SK-N-MC (cell line): ENCODE measurements at regions not wholly inside any gene's neighbourhood (a gene's known extent, or its start where the extent isn't known, plus 50 kb on each side); places are given as distances from the start of the nearest gene placed in this dataset.

Source experiments
- DNase-seq: peaks from one replicate; pipeline ENCODE4 v3.0.0-alpha.2; 2011; ENCODE audit warnings: low read depth, low spot score
- H3K27ac ChIP-seq: fragments of 200-600 bp; sonication (generic); 2 replicates; pipeline ENCODE4 v1.5.1; 2016; ENCODE audit warnings: mixed run types
- H3K36me3 ChIP-seq: fragments of 200-600 bp; sonication (generic); 2 replicates; pipeline ENCODE4 v1.6.1; 2017; ENCODE audit warnings: antibody characterized with exemption, low read length, mixed read lengths; ENCODE audit not compliant: insufficient read depth
- H3K4me3 ChIP-seq: fragments of 200-600 bp; sonication (generic); 2 replicates; pipeline ENCODE4 v1.5.1; 2016
- H3K9ac ChIP-seq: fragments of 200-600 bp; sonication (generic); 2 replicates; pipeline ENCODE4 v1.8.0; 2017; ENCODE audit warnings: mixed run types, mixed read lengths; ENCODE audit not compliant: insufficient read length
- H3K9me3 ChIP-seq: fragments of 200-600 bp; sonication (generic); 2 replicates; pipeline ENCODE4 v1.6.1; 2017; ENCODE audit warnings: low read depth, mild to moderate bottlenecking, antibody characterized with exemption, low read length, moderate library complexity, mixed read lengths
- EZH2 ChIP-seq: fragments of 200-600 bp; sonication (generic); IDR thresholded peaks from one replicate; pipeline ENCODE4 v1.6.1; 2017; ENCODE audit warnings: antibody characterized with exemption
- FOXP2 ChIP-seq: optimal IDR thresholded peaks from 2 replicates; pipeline ENCODE3; 2011; ENCODE audit warnings: mild to moderate bottlenecking, moderate library complexity; ENCODE audit not compliant: insufficient read depth; ENCODE audit errors: extremely low read length, control extremely low read depth
- POLR2AphosphoS5 ChIP-seq: IDR thresholded peaks from 2 replicates; pipeline ENCODE4 v1.6.1; 2012; ENCODE audit warnings: mild to moderate bottlenecking, low read depth, low read length, borderline replicate concordance

GRCh38 chr1:91575909-91576519, 75.4 kb downstream of the CDC7 start:
- no peaks in the 10 kb centered on the region for H3K9me3 ChIP-seq
- H3K36me3 ChIP-seq: no peaks in the 10 kb centered on the region
- no peak for DNase-seq
- H3K27ac ChIP-seq: no peak overlapping the region
- no peak overlapping the region for H3K4me3 ChIP-seq
- no peak overlapping the region for H3K9ac ChIP-seq
- no peak for TF ChIP-seq FOXP2
- no peak for TF ChIP-seq EZH2
- no peak for TF ChIP-seq POLR2AphosphoS5

- Histone ChIP-seq H3K27ac (no peak overlapping the region), H3K9me3 (no peaks in the 10 kb centered on the region), H3K9ac (no peak overlapping the region), H3K4me3 (no peak overlapping the region), H3K36me3 (no peaks in the 10 kb centered on the region)
- no peak for DNase-seq
- no peak for TF ChIP-seq FOXP2
- TF ChIP-seq POLR2AphosphoS5: no peak
- TF ChIP-seq EZH2: no peak
Observed at GRCh38 chr1:91578320-91579109, 77.9 kb downstream of the CDC7 start.

GRCh38 chr1:91579658-91580228, 79.1 kb downstream of the CDC7 start:
- TF ChIP-seq EZH2 (no peak), POLR2AphosphoS5 (no peak), FOXP2 (no peak)
- H3K27ac ChIP-seq: no peak overlapping the region
- no peaks in the 10 kb centered on the region for H3K36me3 ChIP-seq
- DNase-seq: no peak
- no peaks in the 10 kb centered on the region for H3K9me3 ChIP-seq
- H3K4me3 ChIP-seq: no peak overlapping the region
- H3K9ac ChIP-seq: no peak overlapping the region

- TF ChIP-seq EZH2 (no peak), POLR2AphosphoS5 (no peak), FOXP2 (no peak)
- DNase-seq: no peak
- no peaks in the 10 kb centered on the region for H3K9me3 ChIP-seq
- no peaks in the 10 kb centered on the region for H3K36me3 ChIP-seq
- H3K9ac ChIP-seq: no peak overlapping the region
- no peak overlapping the region for H3K27ac ChIP-seq
- no peak overlapping the region for H3K4me3 ChIP-seq
Observed at GRCh38 chr1:91582431-91582921, 81.8 kb downstream of the CDC7 start.

GRCh38 chr1:91583326-91583755, 82.7 kb downstream of the CDC7 start:
- no peaks in the 10 kb centered on the region for H3K36me3 ChIP-seq
- no peak for TF ChIP-seq EZH2
- no peak for TF ChIP-seq POLR2AphosphoS5
- TF ChIP-seq FOXP2: no peak
- no peak for DNase-seq
- no peak overlapping the region for H3K9ac ChIP-seq
- H3K4me3 ChIP-seq: no peak overlapping the region
- no peaks in the 10 kb centered on the region for H3K9me3 ChIP-seq
- no peak overlapping the region for H3K27ac ChIP-seq

GRCh38 chr1:91584309-91584708, 83.7 kb downstream of the CDC7 start:
- no peaks in the 10 kb centered on the region for H3K36me3 ChIP-seq
- H3K27ac ChIP-seq: no peak overlapping the region
- no peaks in the 10 kb centered on the region for H3K9me3 ChIP-seq
- H3K4me3 ChIP-seq: no peak overlapping the region
- no peak for TF ChIP-seq EZH2
- no peak for TF ChIP-seq POLR2AphosphoS5
- TF ChIP-seq FOXP2: no peak
- H3K9ac ChIP-seq: no peak overlapping the region
- DNase-seq: no peak

- DNase-seq: no peak
- Histone ChIP-seq H3K36me3 (no peaks in the 10 kb centered on the region), H3K9me3 (no peaks in the 10 kb centered on the region), H3K4me3 (no peak overlapping the region), H3K9ac (no peak overlapping the region), H3K27ac (no peak overlapping the region)
- no peak for TF ChIP-seq FOXP2
- TF ChIP-seq EZH2: no peak
- no peak for TF ChIP-seq POLR2AphosphoS5
Observed at GRCh38 chr1:91584878-91585277, 84.2 kb downstream of the CDC7 start.

- no peak overlapping the region for H3K9ac ChIP-seq
- no peaks in the 10 kb centered on the region for H3K9me3 ChIP-seq
Observed at GRCh38 chr1:91585502-91585901, 84.9 kb downstream of the CDC7 start.

GRCh38 chr1:91585982-91586381, 85.3 kb downstream of the CDC7 start:
- H3K27ac ChIP-seq: no peak overlapping the region
- no peak for DNase-seq

More at GRCh38 chr1:91585502-91585901, 84.9 kb downstream of the CDC7 start:
- DNase-seq: no peak
- Histone ChIP-seq H3K4me3 (no peak overlapping the region), H3K27ac (no peak overlapping the region), H3K36me3 (no peaks in the 10 kb centered on the region)
- TF ChIP-seq POLR2AphosphoS5: no peak
- no peak for TF ChIP-seq FOXP2
- no peak for TF ChIP-seq EZH2

More at GRCh38 chr1:91585982-91586381, 85.3 kb downstream of the CDC7 start:
- H3K4me3 ChIP-seq: no peak overlapping the region
- no peak overlapping the region for H3K9ac ChIP-seq
- TF ChIP-seq EZH2 (no peak), POLR2AphosphoS5 (no peak), FOXP2 (no peak)
- H3K36me3 ChIP-seq: no peaks in the 10 kb centered on the region
- no peaks in the 10 kb centered on the region for H3K9me3 ChIP-seq
